HG02885 (cell line): ENCODE measurements at regions not wholly inside any gene's neighbourhood (a gene's known extent, or its start where the extent isn't known, plus 50 kb on each side); places are given as distances from the start of the nearest gene placed in this dataset.

Experiments
- ATAC-seq: cut with Tn5 transposase; IDR thresholded peaks from one replicate; pipeline ENCODE4 v1.9.1; 2021; ENCODE audit warnings: mild to moderate bottlenecking; ENCODE audit not compliant: unreplicated experiment, poor library complexity

GRCh38 chr12:74980510-74980909 is 229.1 kb downstream of the KCNC2 start:
- ATAC-seq = no peak

GRCh38 chr12:74981541-74981940 is 228.1 kb downstream of the KCNC2 start:
- ATAC-seq = no peak

GRCh38 chr12:74983917-74984316 is 225.7 kb downstream of the KCNC2 start:
- no peak for ATAC-seq

- ATAC-seq = no peak
Observed at GRCh38 chr12:74984631-74985030, 225.0 kb downstream of the KCNC2 start.

GRCh38 chr12:74985293-74985985 is 224.2 kb downstream of the KCNC2 start:
- ATAC-seq = no peak

GRCh38 chr12:74985986-74986319 is 223.7 kb downstream of the KCNC2 start:
- ATAC-seq = no peak

GRCh38 chr12:74988156-74988555 is 221.5 kb downstream of the KCNC2 start:
- no peak for ATAC-seq
